Activated CD8-positive, alpha-beta T cell treated with anti-CD3 and anti-CD28 coated beads for 36 hours (primary cell): ENCODE measurements at regions not wholly inside any gene's neighbourhood (a gene's known extent, or its start where the extent isn't known, plus 50 kb on each side); places are given as distances from the start of the nearest gene placed in this dataset.

Source experiments
- ATAC-seq: fragments of 200-7000 bp; cut with Tn5 transposase; one replicate; pipeline ENCODE4 v1.10.0; 2021; ENCODE audit warnings: mild to moderate bottlenecking, moderate library complexity
- CTCF ChIA-PET: fragments of 350-600 bp; sonication (Branson Sonifier 250); formaldehyde crosslinking; loops from one replicate; lab custom pipeline; 2021; ENCODE audit warnings: antibody characterized with exemption; lab: Charles Lee
- POLR2A ChIA-PET: fragments of 350-600 bp; sonication (Branson Sonifier 250); formaldehyde crosslinking; loops from one replicate; lab custom pipeline; 2021; ENCODE audit warnings: antibody characterized with exemption; lab: Charles Lee
- DNase-seq: peaks from one replicate; pipeline ENCODE4 v3.0.0-alpha.2; 2020
- H3K27ac Mint-ChIP-seq: one replicate; pipeline ENCODE4 v1.8.0; 2021; ENCODE audit warnings: mild to moderate bottlenecking, mixed read lengths
- H3K27me3 Mint-ChIP-seq: one replicate; pipeline ENCODE4 v1.8.0; 2021; ENCODE audit warnings: mixed read lengths
- H3K36me3 Mint-ChIP-seq: one replicate; pipeline ENCODE4 v1.8.0; 2021; ENCODE audit warnings: low read depth, mixed read lengths
- H3K4me1 Mint-ChIP-seq: one replicate; pipeline ENCODE4 v1.8.0; 2021; ENCODE audit warnings: low read depth, mixed read lengths
- H3K4me3 Mint-ChIP-seq: one replicate; pipeline ENCODE4 v1.8.0; 2021; ENCODE audit warnings: mild to moderate bottlenecking, moderate library complexity, mixed read lengths
- H3K9me3 Mint-ChIP-seq: one replicate; pipeline ENCODE4 v1.8.0; 2021; ENCODE audit warnings: mixed read lengths
- intact Hi-C: fragments of 100-400 bp; cut with micrococcal nuclease; formaldehyde crosslinking; loops from one replicate; pipeline ENCODE4 v1.10.0; 2022
- TF ChIP-seq, protein P1 (sequence below): fragments of 200-600 bp; IDR thresholded peaks from one replicate; pipeline ENCODE4 v1.8.0; 2022; ENCODE audit warnings: antibody characterized with exemption, mild to moderate bottlenecking

DNA sequence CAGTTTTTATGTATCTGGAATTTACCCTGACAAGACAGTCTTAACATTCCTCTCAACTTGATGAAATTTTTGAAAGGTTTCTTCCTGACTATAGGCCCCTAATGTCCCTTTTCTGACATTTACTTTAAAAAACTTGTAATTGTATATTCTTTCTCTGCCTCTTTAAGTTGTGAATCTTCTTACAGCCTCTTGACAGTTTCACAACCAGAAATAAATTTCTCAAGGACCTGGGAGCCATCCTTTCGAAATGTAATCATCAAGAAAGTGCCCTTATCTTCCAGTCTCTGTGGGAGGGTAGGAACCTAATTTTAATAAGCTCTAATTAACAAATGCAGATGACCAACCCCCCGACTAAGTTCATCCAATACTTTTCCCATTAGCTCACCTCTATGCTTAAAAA, 403.6 kb upstream of the GJE1 start:
- no peak overlapping the region for H3K27ac Mint-ChIP-seq
- H3K4me3 Mint-ChIP-seq = no peak overlapping the region
- ChIA-PET CTCF (no interaction called here), POLR2A (no interaction called here)
- ATAC-seq (no peak), DNase-seq (no peak)
- H3K4me1 Mint-ChIP-seq = no peaks in the 10 kb centered on the region
- no peaks in the 10 kb centered on the region for H3K36me3 Mint-ChIP-seq
- TF ChIP-seq, protein P1, sequence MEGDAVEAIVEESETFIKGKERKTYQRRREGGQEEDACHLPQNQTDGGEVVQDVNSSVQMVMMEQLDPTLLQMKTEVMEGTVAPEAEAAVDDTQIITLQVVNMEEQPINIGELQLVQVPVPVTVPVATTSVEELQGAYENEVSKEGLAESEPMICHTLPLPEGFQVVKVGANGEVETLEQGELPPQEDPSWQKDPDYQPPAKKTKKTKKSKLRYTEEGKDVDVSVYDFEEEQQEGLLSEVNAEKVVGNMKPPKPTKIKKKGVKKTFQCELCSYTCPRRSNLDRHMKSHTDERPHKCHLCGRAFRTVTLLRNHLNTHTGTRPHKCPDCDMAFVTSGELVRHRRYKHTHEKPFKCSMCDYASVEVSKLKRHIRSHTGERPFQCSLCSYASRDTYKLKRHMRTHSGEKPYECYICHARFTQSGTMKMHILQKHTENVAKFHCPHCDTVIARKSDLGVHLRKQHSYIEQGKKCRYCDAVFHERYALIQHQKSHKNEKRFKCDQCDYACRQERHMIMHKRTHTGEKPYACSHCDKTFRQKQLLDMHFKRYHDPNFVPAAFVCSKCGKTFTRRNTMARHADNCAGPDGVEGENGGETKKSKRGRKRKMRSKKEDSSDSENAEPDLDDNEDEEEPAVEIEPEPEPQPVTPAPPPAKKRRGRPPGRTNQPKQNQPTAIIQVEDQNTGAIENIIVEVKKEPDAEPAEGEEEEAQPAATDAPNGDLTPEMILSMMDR = no peak
- no peaks in the 10 kb centered on the region for H3K9me3 Mint-ChIP-seq
- no peaks in the 10 kb centered on the region for H3K27me3 Mint-ChIP-seq
- intact Hi-C loops = no loop called here

DNA sequence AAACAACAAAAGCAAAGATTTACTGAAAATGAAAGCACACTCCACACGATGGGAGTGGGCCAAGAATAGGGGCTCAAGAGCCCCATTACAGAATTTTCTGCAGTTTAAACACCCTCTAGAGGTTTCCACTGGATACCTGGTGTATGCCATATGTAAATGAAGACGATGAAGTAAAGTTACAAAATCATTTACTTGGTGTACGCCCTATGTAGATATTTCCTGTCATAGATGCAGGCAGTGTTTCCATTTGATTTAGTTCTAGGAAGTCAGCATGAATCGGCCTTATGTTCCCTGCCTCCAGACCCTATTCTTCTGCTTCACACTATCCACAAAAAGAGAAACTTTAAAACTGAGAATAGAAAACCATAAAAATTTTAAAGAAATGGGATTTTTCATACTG, 404.4 kb upstream of the GJE1 start:
- DNase-seq (no peak), ATAC-seq (no peak)
- no peaks in the 10 kb centered on the region for H3K9me3 Mint-ChIP-seq
- TF ChIP-seq, protein P1 = no peak
- no peak overlapping the region for H3K27ac Mint-ChIP-seq
- no peaks in the 10 kb centered on the region for H3K27me3 Mint-ChIP-seq
- H3K4me1 Mint-ChIP-seq = no peaks in the 10 kb centered on the region
- no peaks in the 10 kb centered on the region for H3K36me3 Mint-ChIP-seq
- intact Hi-C loops = no loop called here
- CTCF ChIA-PET = no interaction called here
- no peak overlapping the region for H3K4me3 Mint-ChIP-seq
- POLR2A ChIA-PET = no interaction called here

DNA sequence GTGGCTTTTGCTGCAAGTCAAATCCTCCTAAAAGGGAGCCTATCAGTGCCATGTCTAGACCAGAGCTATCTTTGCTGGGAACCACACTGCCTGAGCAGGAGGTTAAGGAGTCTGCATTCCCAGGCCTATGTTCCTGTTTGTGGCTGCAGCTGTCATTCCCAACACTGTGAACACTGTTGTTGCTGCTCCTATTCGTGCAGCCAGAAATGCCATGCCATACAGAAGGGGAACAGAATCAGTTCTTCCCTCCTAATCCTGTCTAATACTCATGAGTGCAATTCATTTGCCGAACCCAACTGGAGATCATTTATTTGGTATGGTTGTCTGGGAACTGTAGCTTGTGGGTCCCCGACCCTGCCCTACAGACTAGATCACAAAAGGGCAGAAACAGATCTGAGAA, 406.5 kb upstream of the GJE1 start:
- ATAC-seq (no peak), DNase-seq (no peak)
- Mint-ChIP-seq H3K27ac (no peak overlapping the region), H3K27me3 (no peaks in the 10 kb centered on the region), H3K36me3 (no peaks in the 10 kb centered on the region), H3K4me3 (no peak overlapping the region), H3K9me3 (no peaks in the 10 kb centered on the region), H3K4me1 (no peaks in the 10 kb centered on the region)
- TF ChIP-seq, protein P1 = no peak
- ChIA-PET CTCF (no interaction called here), POLR2A (no interaction called here)
- intact Hi-C loops = no loop called here

DNA sequence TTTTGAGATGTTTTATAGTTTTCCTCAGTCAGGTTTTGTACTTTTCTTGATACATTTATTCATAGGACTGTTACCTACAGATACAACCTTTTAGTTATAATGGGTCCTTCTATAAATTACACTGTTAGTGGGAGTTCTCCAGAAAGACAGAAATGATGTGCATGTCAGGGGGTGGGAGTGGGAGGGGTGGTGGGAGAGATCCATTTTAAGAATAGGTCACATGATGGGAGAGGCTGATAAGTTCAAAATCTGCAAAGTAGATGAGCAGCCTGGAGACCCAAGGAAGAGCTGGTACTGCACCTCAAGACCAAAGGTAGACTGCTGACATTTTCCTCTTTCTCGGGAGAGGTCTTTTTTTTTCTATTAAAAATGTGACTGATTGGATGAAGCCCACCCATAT, 408.0 kb upstream of the GJE1 start:
- Mint-ChIP-seq H3K36me3 (no peaks in the 10 kb centered on the region), H3K4me3 (no peak overlapping the region), H3K27me3 (no peaks in the 10 kb centered on the region), H3K9me3 (no peaks in the 10 kb centered on the region), H3K4me1 (no peaks in the 10 kb centered on the region), H3K27ac (no peak overlapping the region)
- ATAC-seq = no peak
- TF ChIP-seq, protein P1 = no peak
- intact Hi-C loops = no loop called here
- CTCF ChIA-PET = no interaction called here
- DNase-seq = no peak
- POLR2A ChIA-PET = no interaction called here

DNA sequence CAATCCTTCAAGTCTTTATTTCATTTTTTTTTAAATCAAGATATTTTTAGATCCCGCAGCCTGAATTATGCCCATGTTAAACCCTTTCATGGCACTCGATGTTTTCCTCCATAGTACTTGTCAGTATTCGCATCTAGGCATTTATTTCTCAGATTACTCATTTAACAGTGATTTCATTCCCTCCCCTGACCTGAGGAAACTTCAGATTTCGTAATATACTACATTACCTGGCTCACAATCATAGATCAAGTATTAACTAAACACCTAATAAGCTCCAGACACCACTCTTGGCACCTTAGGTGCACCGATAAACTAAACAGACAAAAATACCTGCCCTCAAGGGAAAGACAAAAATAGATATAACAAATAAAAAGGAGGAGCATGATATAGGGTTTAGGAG, 413.2 kb upstream of the GJE1 start:
- no peak overlapping the region for H3K27ac Mint-ChIP-seq
- ChIA-PET CTCF (no interaction called here), POLR2A (no interaction called here)
- H3K9me3 Mint-ChIP-seq = no peaks in the 10 kb centered on the region
- no peak overlapping the region for H3K4me3 Mint-ChIP-seq
- ATAC-seq (no peak), DNase-seq (no peak)
- TF ChIP-seq, protein P1 = no peak
- no peaks in the 10 kb centered on the region for H3K27me3 Mint-ChIP-seq
- H3K4me1 Mint-ChIP-seq = no peaks in the 10 kb centered on the region
- H3K36me3 Mint-ChIP-seq = no peaks in the 10 kb centered on the region
- intact Hi-C loops = no loop called here
